ENCODE measurements at regions not wholly inside any gene's neighbourhood (a gene's known extent, or its start where the extent isn't known, plus 50 kb on each side); places are given as distances from the start of the nearest gene placed in this dataset.
"Not testable (repeated sequence)": the region's sequence is repeated elsewhere in the genome, so short reads cannot be mapped to it uniquely, and the experiment has no call there.

DNA sequence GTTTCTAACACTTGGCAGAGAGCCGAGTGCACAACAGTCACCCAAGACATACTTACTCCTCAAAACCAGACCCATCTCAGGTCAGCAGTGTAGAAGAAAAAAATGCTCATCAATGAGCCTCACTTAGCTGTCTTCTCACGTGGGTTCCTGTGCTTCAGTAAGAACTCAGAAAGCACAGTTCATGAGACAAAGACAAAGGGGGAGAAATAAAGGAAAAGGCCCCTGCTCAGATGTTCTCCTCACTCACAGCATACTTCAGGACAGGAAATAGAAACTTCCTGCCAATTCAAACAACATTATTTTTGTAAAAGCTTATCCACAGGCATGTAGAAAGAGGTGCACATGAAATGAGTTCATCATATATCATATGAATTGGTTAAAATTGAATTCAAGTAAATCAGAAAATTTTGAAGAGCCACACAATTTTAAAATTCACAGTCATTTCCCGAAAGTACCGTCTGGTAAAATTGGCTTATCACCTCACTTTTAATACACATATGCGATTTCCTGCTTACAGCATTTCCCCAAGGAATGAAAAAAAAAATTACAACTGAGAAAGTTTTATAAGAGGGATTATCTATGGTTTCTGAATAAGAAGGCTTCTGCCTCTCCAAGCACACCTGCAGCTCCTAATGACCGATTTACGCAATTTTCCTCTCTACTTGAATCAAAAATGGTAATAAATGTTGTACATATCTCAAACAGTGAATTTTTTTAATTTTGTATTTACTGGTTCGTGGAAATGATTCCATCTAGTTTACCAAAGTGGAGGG is 328.3 kb downstream of the TMEM167A start:
- no peak for DNase-seq

- DNase-seq = no peak
These were observed 329.2 kb downstream of the TMEM167A start for GRCh38 chr5:82747986-82748385.

DNA sequence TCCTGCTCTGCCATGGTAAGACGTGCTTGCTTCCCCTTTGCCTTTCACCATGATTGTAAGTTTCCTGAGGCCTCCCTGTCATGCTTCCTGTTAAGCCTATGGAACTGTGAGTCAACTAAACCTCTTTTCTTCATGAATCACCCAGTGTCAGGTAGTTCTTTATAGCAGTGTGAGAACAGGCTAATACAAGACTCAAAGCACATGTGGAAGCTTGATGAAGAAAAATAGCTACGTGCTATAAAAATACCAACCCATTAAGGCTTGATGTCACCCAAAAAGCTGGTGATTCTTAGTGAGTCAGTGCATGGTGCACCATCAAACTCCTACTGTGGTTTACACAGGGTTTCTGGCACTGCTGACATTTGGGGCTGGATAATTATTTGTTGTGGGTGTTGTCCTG is 332.2 kb downstream of the TMEM167A start:
- no peak for DNase-seq

- no peak for DNase-seq
These were observed 338.4 kb downstream of the TMEM167A start for GRCh38 chr5:82738681-82739269.

- no peak for DNase-seq
These were observed 341.9 kb downstream of the TMEM167A start for GRCh38 chr5:82735160-82735789.

DNA sequence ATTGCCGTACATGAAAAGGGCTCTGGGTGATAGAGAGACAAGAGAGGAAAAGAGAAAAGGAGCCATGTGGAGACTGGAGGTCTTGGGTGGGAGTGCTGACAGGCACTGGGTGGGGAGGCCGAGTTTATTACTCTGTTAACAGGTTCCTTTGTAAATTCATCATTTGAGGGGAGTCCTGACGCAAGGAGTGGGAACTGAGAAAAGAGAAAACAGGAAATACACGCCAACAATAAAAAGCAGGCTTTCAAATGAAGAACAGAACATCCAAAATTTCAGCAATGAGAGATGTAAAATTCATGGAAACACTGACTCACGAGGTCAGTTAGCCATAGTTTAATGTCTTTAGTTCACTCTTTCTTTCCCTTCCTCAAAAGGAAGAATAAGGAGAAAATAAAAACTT is 342.8 kb downstream of the TMEM167A start:
- no peak for DNase-seq

DNA sequence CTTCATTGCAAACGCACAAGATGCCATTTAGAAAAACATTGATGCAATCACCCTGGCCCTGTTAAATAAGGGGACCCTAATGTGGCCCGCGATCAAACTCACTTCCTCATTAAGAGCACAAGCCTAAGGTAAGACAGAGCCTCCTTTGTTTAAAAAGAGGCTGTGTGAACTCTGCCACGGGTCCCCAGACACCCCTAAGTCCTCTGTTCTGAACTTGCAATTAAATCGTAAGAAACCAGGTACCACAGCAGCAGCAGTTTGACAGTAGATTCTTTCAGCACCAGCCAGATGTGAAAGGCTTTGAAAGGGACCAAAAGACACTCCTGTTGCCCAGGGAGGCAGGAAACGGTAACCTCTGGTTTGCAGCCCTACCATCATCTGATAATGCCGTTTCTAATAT is 346.3 kb downstream of the TMEM167A start:
- no peak for DNase-seq

- DNase-seq = no peak
These were observed 348.1 kb downstream of the TMEM167A start for GRCh38 chr5:82728926-82729702.

DNA sequence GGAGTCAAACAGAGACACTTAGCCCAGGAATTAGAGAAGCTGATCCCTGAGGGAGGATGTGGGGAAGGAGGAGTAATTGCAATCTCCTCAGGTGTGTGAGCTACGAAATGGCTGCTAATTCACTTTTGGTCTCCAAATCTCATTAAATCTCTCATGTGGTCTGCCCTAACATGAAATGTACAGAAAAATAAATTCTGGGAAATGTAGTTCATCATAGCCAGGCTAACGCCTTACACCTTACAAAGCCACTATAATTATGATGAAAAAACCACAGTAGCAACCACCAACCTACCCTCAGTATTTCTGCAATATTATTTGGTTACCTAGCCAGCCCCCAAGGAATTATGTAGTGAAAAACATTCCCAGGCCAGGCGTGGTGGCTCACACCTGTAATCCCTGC is 354.0 kb downstream of the TMEM167A start:
- no peak for DNase-seq

DNA sequence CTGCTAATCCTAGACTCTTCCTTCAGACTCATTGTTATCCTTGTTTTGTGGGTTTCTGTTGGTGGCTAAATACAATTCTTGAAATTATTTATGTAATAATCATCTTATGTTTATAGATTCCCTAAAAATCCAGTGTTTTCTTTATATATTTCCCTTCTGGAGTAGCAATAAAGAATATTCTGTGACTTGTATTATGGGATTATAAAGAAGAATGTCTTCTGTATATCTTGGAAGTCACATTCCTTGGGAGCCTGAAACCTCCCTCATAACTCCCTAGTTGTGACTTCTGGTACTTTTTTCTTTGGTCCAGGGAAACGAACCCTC is 356.1 kb downstream of the TMEM167A start:
- no peak for DNase-seq

- no peak for DNase-seq
These were observed 356.7 kb downstream of the TMEM167A start for GRCh38 chr5:82720213-82721086.

- DNase-seq = no peak
These were observed 357.8 kb downstream of the TMEM167A start for GRCh38 chr5:82719368-82719767.

DNA sequence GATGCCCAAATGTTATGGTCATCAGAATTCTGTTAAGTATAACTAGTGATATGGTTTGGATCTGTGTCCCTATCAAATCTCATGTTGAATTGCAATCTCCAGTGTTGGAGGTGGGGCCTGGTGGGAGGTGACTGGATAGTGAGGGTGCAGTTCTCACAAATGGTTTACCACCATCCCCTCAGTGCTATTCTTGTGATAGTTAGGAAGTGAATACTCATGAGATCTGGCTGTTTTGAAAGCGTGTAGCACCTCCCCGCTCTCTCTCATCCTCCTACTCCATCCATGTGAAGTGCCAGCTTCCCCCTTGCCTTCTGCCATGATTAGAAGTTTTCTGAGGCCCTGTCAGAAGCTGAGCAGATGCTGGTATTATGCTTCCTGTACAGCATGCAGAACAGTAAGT is 359.5 kb downstream of the TMEM167A start:
- DNase-seq = no peak

GRCh38 chr5:82714732-82715131 is 362.5 kb downstream of the TMEM167A start:
- not testable (repeated sequence) for DNase-seq

GRCh38 chr5:82713811-82714210 is 363.4 kb downstream of the TMEM167A start:
- DNase-seq = no peak

GRCh38 chr5:82707741-82708140 is 369.5 kb downstream of the TMEM167A start:
- DNase-seq = no peak

DNA sequence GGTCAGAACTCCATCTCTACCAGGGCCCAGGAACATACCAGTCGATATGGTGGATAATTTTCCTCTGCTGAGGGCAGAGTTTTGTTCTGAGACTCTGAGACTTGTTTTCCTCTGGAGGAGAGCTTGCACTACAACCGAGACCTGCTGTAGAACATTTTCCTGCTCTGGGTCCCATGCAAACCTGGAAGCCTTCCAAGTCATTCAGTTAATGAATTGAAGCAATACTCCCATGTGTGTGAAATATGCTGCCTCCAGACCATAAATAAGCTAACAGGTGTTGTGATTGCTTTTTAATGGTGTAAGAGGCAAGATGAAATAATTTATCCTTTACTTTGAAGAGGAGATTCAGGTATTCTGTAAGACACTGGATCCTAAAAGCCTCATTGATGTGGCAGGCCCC is 372.8 kb downstream of the TMEM167A start:
- DNase-seq = no peak

GRCh38 chr5:82702046-82702445 is 375.1 kb downstream of the TMEM167A start:
- no peak for DNase-seq

DNA sequence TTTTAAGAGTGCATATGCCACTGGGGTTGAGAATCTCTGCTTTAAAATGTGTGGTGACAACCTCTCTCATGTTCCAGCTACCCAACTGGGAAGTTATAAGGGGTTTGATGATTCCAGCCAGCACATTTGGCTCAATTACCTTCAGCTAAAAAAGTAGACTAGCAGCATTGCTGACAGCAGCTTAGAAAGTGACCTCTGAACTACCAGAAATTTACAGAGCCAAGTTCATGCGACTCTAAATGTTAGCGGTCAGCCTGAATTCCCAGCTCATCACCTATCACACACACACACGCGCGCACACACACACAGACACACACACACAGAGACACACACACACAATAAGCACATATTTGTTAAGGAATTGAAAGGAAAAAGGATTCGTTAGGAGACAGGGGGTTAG is 377.5 kb downstream of the TMEM167A start:
- no peak for DNase-seq

- no peak for DNase-seq
These were observed 379.2 kb downstream of the TMEM167A start for GRCh38 chr5:82698026-82698425.

- DNase-seq = no peak
These were observed 382.4 kb downstream of the TMEM167A start for GRCh38 chr5:82694711-82695285.

DNA sequence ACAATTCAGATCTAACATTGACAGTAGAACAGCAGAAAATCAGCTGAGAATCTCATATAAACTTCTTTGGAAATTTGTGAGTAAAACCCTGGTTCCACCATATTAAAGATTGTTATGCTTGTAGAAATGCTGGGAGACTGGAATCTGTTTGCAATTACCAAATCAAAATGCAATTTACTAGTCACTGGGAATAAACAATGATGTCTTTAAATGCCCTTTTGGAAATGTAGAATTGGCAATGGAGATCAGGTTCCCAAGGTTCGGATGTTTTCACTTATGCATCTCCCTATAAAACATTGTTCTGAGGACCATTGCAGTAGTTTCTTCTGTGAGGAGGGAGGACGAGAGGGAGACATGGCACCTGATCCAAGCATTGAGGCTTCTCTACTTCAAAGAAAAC is 384.4 kb downstream of the TMEM167A start:
- no peak for DNase-seq
